ENCODE measurements at regions not wholly inside any gene's neighbourhood (a gene's known extent, or its start where the extent isn't known, plus 50 kb on each side); places are given as distances from the start of the nearest gene placed in this dataset.

- no peak overlapping the region for H3K27ac ChIP-seq (ENCODE audit: low read length)
- H3K27me3 ChIP-seq (ENCODE audit: control insufficient read depth, insufficient read depth, low read length): no peaks in the 10 kb centered on the region
- H3K4me1 ChIP-seq (ENCODE audit: control insufficient read depth, insufficient read depth, low read length): no peaks in the 10 kb centered on the region
- DNase-seq: no peak
- WGBS (ENCODE audit: insufficient coverage, low lambda C conversion rate): 90% methylated on average over 2 of the region's 5 CpGs
- no peak overlapping the region for H3K4me3 ChIP-seq (ENCODE audit: low read length)
- no peaks in the 10 kb centered on the region for H3K36me3 ChIP-seq (ENCODE audit: control insufficient read depth, insufficient read depth, low read length)
- H3K9me3 ChIP-seq (ENCODE audit: control insufficient read depth, low read depth, low read length): no peaks in the 10 kb centered on the region
Observed at GRCh38 chr2:150020937-150021673, 433.5 kb upstream of the MMADHC start.

- H3K4me1 ChIP-seq (ENCODE audit: control insufficient read depth, insufficient read depth, low read length): no peaks in the 10 kb centered on the region
- H3K9me3 ChIP-seq (ENCODE audit: control insufficient read depth, low read depth, low read length): no peaks in the 10 kb centered on the region
- H3K27ac ChIP-seq (ENCODE audit: low read length): no peak overlapping the region
- no peaks in the 10 kb centered on the region for H3K36me3 ChIP-seq (ENCODE audit: control insufficient read depth, insufficient read depth, low read length)
- no peak for DNase-seq
- no CpG with 5 or more reads among the region's 1 CpG for WGBS (ENCODE audit: insufficient coverage, low lambda C conversion rate)
- no peak overlapping the region for H3K4me3 ChIP-seq (ENCODE audit: low read length)
- H3K27me3 ChIP-seq (ENCODE audit: control insufficient read depth, insufficient read depth, low read length): no peaks in the 10 kb centered on the region
Observed at GRCh38 chr2:150020221-150020620, 432.6 kb upstream of the MMADHC start.

GRCh38 chr2:150019063-150019462 is 431.5 kb upstream of the MMADHC start:
- WGBS (ENCODE audit: insufficient coverage, low lambda C conversion rate): no CpG with 5 or more reads among the region's 3 CpGs
- DNase-seq: no peak
- no peaks in the 10 kb centered on the region for H3K27me3 ChIP-seq (ENCODE audit: control insufficient read depth, insufficient read depth, low read length)
- no peaks in the 10 kb centered on the region for H3K36me3 ChIP-seq (ENCODE audit: control insufficient read depth, insufficient read depth, low read length)
- H3K27ac ChIP-seq (ENCODE audit: low read length): no peak overlapping the region
- H3K4me3 ChIP-seq (ENCODE audit: low read length): no peak overlapping the region
- no peaks in the 10 kb centered on the region for H3K4me1 ChIP-seq (ENCODE audit: control insufficient read depth, insufficient read depth, low read length)
- H3K9me3 ChIP-seq (ENCODE audit: control insufficient read depth, low read depth, low read length): no peaks in the 10 kb centered on the region

- no peak overlapping the region for H3K27ac ChIP-seq (ENCODE audit: low read length)
- no peaks in the 10 kb centered on the region for H3K36me3 ChIP-seq (ENCODE audit: control insufficient read depth, insufficient read depth, low read length)
- H3K4me3 ChIP-seq (ENCODE audit: low read length): no peak overlapping the region
- H3K4me1 ChIP-seq (ENCODE audit: control insufficient read depth, insufficient read depth, low read length): no peaks in the 10 kb centered on the region
- no peak for DNase-seq
- no peaks in the 10 kb centered on the region for H3K9me3 ChIP-seq (ENCODE audit: control insufficient read depth, low read depth, low read length)
- H3K27me3 ChIP-seq (ENCODE audit: control insufficient read depth, insufficient read depth, low read length): no peaks in the 10 kb centered on the region
- no CpG with 5 or more reads among the region's 1 CpG for WGBS (ENCODE audit: insufficient coverage, low lambda C conversion rate)
Observed at GRCh38 chr2:150012986-150013385, 425.4 kb upstream of the MMADHC start.

GRCh38 chr2:150011161-150011730 is 423.7 kb upstream of the MMADHC start:
- Histone ChIP-seq H3K4me3 (ENCODE audit: low read length) (no peak overlapping the region), H3K27ac (ENCODE audit: low read length) (no peak overlapping the region), H3K9me3 (ENCODE audit: control insufficient read depth, low read depth, low read length) (no peaks in the 10 kb centered on the region), H3K27me3 (ENCODE audit: control insufficient read depth, insufficient read depth, low read length) (no peaks in the 10 kb centered on the region), H3K4me1 (ENCODE audit: control insufficient read depth, insufficient read depth, low read length) (no peaks in the 10 kb centered on the region), H3K36me3 (ENCODE audit: control insufficient read depth, insufficient read depth, low read length) (no peaks in the 10 kb centered on the region)
- WGBS (ENCODE audit: insufficient coverage, low lambda C conversion rate): 100% methylated on average over 3 of the region's 3 CpGs
- no peak for DNase-seq

GRCh38 chr2:150008901-150009300 is 421.3 kb upstream of the MMADHC start:
- no CpG with 5 or more reads among the region's 1 CpG for WGBS (ENCODE audit: insufficient coverage, low lambda C conversion rate)

GRCh38 chr2:150007815-150008430 is 420.3 kb upstream of the MMADHC start:
- no CpG with 5 or more reads among the region's 1 CpG for WGBS (ENCODE audit: insufficient coverage, low lambda C conversion rate)
- no peak for DNase-seq
- no peak overlapping the region for H3K4me3 ChIP-seq (ENCODE audit: low read length)
- H3K27ac ChIP-seq (ENCODE audit: low read length): no peak overlapping the region
- no peaks in the 10 kb centered on the region for H3K4me1 ChIP-seq (ENCODE audit: control insufficient read depth, insufficient read depth, low read length)
- H3K36me3 ChIP-seq (ENCODE audit: control insufficient read depth, insufficient read depth, low read length): no peaks in the 10 kb centered on the region
- H3K9me3 ChIP-seq (ENCODE audit: control insufficient read depth, low read depth, low read length): no peaks in the 10 kb centered on the region
- H3K27me3 ChIP-seq (ENCODE audit: control insufficient read depth, insufficient read depth, low read length): no peaks in the 10 kb centered on the region

More at GRCh38 chr2:150008901-150009300, 421.3 kb upstream of the MMADHC start:
- Histone ChIP-seq H3K4me1 (ENCODE audit: control insufficient read depth, insufficient read depth, low read length) (no peaks in the 10 kb centered on the region), H3K4me3 (ENCODE audit: low read length) (no peak overlapping the region), H3K36me3 (ENCODE audit: control insufficient read depth, insufficient read depth, low read length) (no peaks in the 10 kb centered on the region), H3K27me3 (ENCODE audit: control insufficient read depth, insufficient read depth, low read length) (no peaks in the 10 kb centered on the region), H3K27ac (ENCODE audit: low read length) (no peak overlapping the region), H3K9me3 (ENCODE audit: control insufficient read depth, low read depth, low read length) (no peaks in the 10 kb centered on the region)
- no peak for DNase-seq

GRCh38 chr2:150006591-150006990 is 419.0 kb upstream of the MMADHC start:
- H3K27me3 ChIP-seq (ENCODE audit: control insufficient read depth, insufficient read depth, low read length): no peaks in the 10 kb centered on the region
- H3K36me3 ChIP-seq (ENCODE audit: control insufficient read depth, insufficient read depth, low read length): no peaks in the 10 kb centered on the region
- H3K4me1 ChIP-seq (ENCODE audit: control insufficient read depth, insufficient read depth, low read length): no peaks in the 10 kb centered on the region
- no peaks in the 10 kb centered on the region for H3K9me3 ChIP-seq (ENCODE audit: control insufficient read depth, low read depth, low read length)
- 90% methylated on average over 2 of the region's 4 CpGs for WGBS (ENCODE audit: insufficient coverage, low lambda C conversion rate)
- no peak for DNase-seq
- no peak overlapping the region for H3K27ac ChIP-seq (ENCODE audit: low read length)
- H3K4me3 ChIP-seq (ENCODE audit: low read length): no peak overlapping the region

- H3K4me3 ChIP-seq (ENCODE audit: low read length): no peak overlapping the region
- H3K36me3 ChIP-seq (ENCODE audit: control insufficient read depth, insufficient read depth, low read length): no peaks in the 10 kb centered on the region
- H3K4me1 ChIP-seq (ENCODE audit: control insufficient read depth, insufficient read depth, low read length): no peaks in the 10 kb centered on the region
- DNase-seq: no peak
- WGBS (ENCODE audit: insufficient coverage, low lambda C conversion rate): no CpG with 5 or more reads among the region's 1 CpG
- no peaks in the 10 kb centered on the region for H3K27me3 ChIP-seq (ENCODE audit: control insufficient read depth, insufficient read depth, low read length)
- no peak overlapping the region for H3K27ac ChIP-seq (ENCODE audit: low read length)
- no peaks in the 10 kb centered on the region for H3K9me3 ChIP-seq (ENCODE audit: control insufficient read depth, low read depth, low read length)
Observed at GRCh38 chr2:150003544-150003943, 416.0 kb upstream of the MMADHC start.

- no peaks in the 10 kb centered on the region for H3K4me1 ChIP-seq (ENCODE audit: control insufficient read depth, insufficient read depth, low read length)
- no peaks in the 10 kb centered on the region for H3K27me3 ChIP-seq (ENCODE audit: control insufficient read depth, insufficient read depth, low read length)
- H3K27ac ChIP-seq (ENCODE audit: low read length): no peak overlapping the region
- no peaks in the 10 kb centered on the region for H3K36me3 ChIP-seq (ENCODE audit: control insufficient read depth, insufficient read depth, low read length)
- WGBS (ENCODE audit: insufficient coverage, low lambda C conversion rate): 94% methylated on average over 2 of the region's 4 CpGs
- DNase-seq: no peak
- H3K4me3 ChIP-seq (ENCODE audit: low read length): no peak overlapping the region
- H3K9me3 ChIP-seq (ENCODE audit: control insufficient read depth, low read depth, low read length): no peaks in the 10 kb centered on the region
Observed at GRCh38 chr2:150001788-150002187, 414.2 kb upstream of the MMADHC start.
